Coronary artery (tissue), 2 donors: ENCODE measurements at regions not wholly inside any gene's neighbourhood (a gene's known extent, or its start where the extent isn't known, plus 50 kb on each side); places are given as distances from the start of the nearest gene placed in this dataset.
"Not testable (repeated sequence)": the region's sequence is repeated elsewhere in the genome, so short reads cannot be mapped to it uniquely, and the experiment has no call there.

Experiments used
- DNase-seq: peaks from one replicate; pipeline ENCODE4 v3.0.0-alpha.2; 2017; ENCODE audit warnings: low spot score
- H3K27ac ChIP-seq, 2 donors: fragments of 200-600 bp; sonication (generic); one replicate each; pipeline ENCODE4 v1.5.1; 2016 to 2019
- H3K4me3 ChIP-seq: fragments of 200-600 bp; sonication (generic); 2 replicates; pipeline ENCODE4 v1.5.1; 2016; ENCODE audit warnings: mild to moderate bottlenecking, moderate library complexity
- TF ChIP-seq, protein P1 (sequence below): fragments of 200-600 bp; sonication (generic); IDR thresholded peaks from one replicate; pipeline ENCODE4 v1.5.1; 2019; ENCODE audit warnings: antibody characterized with exemption

DNA sequence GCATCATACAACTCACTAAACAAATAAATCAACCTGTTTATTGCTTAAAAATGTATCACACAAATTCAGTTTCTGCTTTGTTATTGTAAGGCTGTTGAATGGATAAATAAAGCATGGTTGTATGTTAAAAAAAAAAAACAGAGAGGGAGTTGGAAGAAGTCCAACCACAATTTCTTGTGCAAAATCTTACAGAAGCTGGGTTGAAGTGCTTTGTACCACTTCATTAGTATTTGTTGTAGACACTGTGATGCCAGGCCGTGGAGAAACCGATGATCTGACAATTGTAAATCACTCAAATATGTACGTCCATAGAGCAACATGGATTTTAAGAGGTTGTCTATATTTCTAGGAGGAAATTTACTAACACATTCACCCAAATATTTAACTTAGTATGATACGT, 132.6 kb upstream of the MXRA5 start:
- Histone ChIP-seq H3K4me3 (no peak overlapping the region), H3K27ac (no peak overlapping the region)
- TF ChIP-seq, protein P1, sequence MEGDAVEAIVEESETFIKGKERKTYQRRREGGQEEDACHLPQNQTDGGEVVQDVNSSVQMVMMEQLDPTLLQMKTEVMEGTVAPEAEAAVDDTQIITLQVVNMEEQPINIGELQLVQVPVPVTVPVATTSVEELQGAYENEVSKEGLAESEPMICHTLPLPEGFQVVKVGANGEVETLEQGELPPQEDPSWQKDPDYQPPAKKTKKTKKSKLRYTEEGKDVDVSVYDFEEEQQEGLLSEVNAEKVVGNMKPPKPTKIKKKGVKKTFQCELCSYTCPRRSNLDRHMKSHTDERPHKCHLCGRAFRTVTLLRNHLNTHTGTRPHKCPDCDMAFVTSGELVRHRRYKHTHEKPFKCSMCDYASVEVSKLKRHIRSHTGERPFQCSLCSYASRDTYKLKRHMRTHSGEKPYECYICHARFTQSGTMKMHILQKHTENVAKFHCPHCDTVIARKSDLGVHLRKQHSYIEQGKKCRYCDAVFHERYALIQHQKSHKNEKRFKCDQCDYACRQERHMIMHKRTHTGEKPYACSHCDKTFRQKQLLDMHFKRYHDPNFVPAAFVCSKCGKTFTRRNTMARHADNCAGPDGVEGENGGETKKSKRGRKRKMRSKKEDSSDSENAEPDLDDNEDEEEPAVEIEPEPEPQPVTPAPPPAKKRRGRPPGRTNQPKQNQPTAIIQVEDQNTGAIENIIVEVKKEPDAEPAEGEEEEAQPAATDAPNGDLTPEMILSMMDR = no peak
- DNase-seq = no peak

DNA sequence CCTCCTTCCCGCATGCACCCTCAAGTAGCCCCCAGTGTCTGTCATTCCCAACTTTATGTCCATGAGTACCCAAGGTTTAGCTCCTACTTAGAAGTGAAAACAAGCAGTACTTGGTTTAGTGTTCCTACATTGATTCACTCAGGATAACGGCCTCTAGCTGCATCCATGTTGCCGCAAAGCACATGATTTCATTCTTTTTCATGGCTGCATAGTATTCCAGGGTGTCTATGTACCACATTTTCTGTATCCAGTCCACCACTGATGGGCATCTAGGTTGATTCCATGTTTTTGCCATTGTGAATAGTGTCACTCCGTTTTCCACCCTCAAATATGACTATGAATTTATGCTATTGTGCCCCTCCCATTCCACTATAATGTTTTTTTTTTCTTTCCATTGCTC, 130.5 kb upstream of the MXRA5 start:
- no peak overlapping the region for H3K4me3 ChIP-seq
- no peak for DNase-seq
- TF ChIP-seq, protein P1 = no peak
- no peak overlapping the region for H3K27ac ChIP-seq

DNA sequence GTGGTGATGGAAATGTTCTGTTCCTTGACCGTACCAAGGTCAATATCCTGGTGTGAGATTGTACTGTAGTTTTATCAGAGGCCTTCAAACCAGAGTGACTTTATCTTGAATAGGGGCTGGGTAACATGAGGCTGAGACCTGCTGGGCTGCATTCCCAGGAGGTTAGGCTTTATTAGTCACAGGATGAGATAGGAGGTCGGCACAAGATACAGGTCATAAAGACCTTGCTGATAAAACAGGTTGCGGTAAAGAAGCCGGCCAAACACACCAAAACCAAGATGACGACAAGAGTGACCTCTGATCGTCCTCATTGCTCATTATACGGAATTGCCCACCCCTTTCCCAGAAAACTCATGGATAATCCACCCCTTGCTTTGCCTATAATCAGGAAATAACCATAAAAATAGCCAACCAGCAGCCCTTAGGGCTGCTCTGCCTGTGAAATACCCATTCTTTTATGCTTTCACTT, 123.8 kb upstream of the MXRA5 start:
- not testable (repeated sequence) for H3K27ac ChIP-seq, H3K4me3 ChIP-seq, DNase-seq

DNA sequence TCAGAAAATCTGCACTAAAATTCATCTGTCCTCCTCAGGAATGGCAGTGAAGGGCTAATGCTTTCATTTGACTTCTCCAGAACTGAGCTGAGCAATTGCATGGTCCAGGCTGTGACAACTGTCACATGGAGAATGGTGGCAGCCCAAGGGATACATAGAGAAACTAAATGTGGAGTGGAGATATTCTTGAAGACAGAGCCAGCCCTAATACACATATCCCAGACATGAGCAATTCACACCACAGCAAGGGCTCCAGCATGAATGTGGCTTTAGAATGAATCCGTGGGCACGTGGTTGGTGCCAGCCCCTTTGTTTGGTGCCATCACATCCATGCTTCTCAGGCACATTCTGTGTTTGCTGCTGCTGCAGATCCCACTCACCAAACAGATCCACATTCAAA, 121.6 kb upstream of the MXRA5 start:
- Histone ChIP-seq H3K27ac (no peak overlapping the region), H3K4me3 (no peak overlapping the region)
- no peak for DNase-seq
- TF ChIP-seq, protein P1 = no peak

DNA sequence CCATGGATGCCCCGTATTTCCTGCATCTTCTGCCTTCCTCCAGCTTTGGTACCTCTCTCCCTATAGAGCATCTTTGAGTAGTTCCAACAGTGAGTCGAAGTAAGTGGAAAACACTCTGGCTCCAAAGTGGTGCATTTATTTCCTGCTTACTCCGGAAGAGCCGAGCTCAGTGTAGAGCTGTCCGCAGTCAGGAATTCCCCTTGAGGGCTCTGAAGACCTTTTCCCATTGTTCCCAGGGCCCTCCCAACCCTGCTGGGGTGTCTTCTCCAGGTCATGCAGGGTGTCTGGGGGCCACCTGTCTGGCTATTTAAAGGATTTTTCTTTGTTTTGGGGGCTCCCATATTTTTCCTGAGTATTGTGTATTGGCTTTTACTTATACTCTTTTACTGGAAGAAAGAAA, 118.6 kb upstream of the MXRA5 start:
- DNase-seq = no peak
- no peak overlapping the region for H3K4me3 ChIP-seq
- no peak overlapping the region for H3K27ac ChIP-seq
- TF ChIP-seq, protein P1 = no peak

- Histone ChIP-seq H3K27ac (no peak overlapping the region), H3K4me3 (no peak overlapping the region)
- TF ChIP-seq, protein P1 = no peak
- DNase-seq = no peak
Measured at GRCh38 chrX:3462166-3462508, 115.7 kb upstream of the MXRA5 start.

DNA sequence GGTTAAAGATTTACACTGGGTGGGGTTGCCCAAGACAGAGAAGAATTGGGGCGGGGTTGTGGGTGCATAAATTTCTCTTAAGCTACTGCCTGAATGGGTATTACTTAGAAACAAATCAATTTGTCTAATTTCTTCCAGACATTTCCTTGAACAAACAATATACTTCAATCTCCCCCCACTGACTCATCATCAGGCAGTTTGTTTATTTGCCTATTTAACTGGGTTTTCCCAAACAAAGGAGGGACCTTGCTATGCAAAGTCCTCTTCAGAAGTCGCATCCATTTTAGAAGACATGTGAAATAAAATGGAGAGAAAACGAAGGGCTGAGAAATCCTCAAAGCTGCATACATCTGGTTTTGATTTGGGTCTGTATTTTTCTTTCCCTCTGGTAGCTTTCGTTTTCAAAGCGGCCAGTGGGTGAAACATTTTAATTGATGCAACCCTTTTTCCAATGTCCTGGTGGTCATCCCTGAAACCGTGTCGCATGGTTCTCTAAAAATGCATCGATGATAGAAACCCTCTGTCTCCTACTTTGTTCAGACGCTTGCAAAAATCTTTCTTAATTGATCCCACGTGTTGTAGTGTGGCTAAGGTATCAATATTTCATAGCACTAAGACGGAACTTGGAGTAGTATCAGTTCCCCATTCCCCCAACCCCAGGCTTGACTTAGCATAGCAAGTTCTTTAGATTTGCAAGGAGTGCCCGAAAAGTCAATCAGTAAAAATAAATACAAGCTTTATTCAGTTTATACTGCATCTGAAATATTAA, 115.1 kb upstream of the MXRA5 start:
- no peak for DNase-seq
- H3K27ac ChIP-seq = no peak overlapping the region
- no peak overlapping the region for H3K4me3 ChIP-seq
- TF ChIP-seq, protein P1 = no peak
